T1000 (cell line): ENCODE measurements at regions not wholly inside any gene's neighbourhood (a gene's known extent, or its start where the extent isn't known, plus 50 kb on each side); places are given as distances from the start of the nearest gene placed in this dataset.

ENCODE experiments used
- DNase-seq: peaks from one replicate; lab custom pipeline; 2025; ENCODE audit warnings: mixed read lengths; lab: John Stamatoyannopoulos, UW

- no peak for DNase-seq
Observed at GRCh38 chr3:88209356-88209755, 59.6 kb downstream of the C3orf38 start.

DNA sequence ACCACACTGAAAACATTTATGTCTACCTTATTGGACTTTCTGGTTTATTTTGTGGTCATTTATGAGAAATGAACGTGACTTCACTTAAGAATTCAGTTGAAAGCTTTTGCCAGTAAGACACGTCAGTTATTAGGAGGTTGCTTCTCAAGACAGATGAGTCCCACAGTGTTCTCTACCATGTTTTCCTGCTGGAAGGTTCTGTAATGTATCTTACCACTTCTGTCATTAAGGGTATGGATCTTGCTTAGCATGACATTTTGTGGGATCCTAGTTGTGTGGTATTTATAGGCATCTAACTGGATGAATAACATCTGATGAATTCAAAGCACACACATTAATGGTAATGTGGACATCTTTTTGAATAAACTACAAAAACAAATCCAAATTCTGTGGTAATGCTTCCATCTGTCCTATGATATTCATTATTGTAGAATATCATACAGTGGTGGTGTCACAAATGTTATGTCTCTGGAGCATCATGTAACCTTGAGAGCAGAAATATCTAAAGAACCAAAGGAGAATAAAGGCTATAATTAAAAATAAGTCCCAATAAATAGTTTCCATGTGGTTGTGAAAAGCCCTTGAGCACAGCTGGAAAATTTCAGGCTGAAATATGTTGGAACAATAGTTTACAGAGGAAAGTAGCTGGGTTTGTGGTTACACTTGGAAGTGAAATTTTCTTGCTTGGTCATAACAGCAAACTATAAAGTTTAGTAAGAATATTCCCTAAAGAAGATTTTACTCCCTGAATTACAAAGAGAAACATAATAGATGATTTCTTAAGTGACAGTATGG, 61.5 kb downstream of the C3orf38 start:
- DNase-seq = no peak

GRCh38 chr3:88219138-88219792, 69.5 kb downstream of the C3orf38 start:
- no peak for DNase-seq

GRCh38 chr3:88220126-88220525, 70.4 kb downstream of the C3orf38 start:
- no peak for DNase-seq

DNA sequence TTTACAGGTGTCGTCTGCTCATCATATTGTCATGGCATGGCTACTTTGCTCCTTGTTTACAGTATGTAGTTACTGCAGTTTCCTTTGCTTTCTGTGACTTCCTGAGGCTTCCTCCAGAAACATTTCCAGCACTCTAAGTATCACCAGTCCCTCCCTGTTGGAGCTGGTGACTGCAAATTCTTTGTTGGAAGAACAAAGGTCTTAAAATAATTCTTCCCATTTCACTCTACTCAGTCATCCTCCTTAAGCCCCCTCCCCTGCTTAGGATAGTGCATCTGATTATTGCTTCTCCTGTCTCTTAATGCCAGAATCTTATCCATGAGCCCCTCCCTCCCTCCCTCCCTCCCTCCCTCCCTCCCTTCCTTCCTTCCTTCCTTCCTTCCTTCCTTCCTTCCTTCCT, 72.0 kb downstream of the C3orf38 start:
- no peak for DNase-seq

DNA sequence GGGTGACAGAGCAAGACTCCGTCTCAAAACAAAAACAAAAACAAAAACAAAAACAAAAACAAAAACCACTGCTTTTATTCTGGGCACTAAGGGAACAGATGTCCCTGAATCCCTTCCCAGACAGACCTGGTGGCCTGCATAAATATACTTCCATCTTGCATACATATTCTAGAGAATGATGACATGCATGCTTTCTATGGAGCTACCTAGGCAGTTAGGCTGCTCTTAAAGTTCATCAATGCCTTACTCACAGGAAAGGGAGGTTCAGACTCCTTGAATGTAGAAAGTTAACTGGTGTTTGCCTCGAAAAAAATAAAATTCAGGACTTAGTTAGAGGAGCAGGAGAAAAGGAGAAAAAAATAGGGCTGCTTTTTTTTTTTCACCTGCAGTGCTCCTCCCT, 72.6 kb downstream of the C3orf38 start:
- no peak for DNase-seq

DNA sequence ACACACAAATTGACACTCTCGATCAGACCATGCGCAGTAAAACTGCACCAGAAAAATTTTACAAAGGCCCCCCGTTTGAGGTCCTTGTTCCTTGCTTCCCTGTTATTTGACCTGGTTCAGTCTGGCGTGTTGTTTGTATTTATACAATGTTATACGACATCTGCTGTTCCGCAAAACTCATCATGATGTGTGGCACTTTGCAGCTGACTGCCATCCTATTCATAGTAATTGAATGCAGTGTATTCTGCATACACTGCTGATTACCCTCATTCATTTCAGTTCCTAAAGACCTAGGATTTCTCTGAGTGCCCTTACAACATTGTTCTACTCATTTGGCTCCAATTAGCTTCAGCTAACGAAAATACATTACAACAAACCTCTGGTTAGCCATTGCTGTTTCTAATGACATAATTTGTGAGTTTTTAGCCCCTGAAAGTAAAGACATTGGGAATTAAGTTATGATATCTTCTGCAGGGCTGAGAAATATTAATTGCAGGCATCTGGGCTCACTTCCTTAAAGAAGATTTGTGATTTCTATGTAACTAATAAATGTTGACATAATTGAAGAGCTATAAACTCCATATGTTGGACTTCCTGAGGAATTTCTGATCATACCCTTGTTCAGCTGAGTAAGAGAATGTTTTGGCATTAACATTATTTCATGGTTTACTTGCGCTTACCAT, 75.7 kb downstream of the C3orf38 start:
- DNase-seq = no peak

DNA sequence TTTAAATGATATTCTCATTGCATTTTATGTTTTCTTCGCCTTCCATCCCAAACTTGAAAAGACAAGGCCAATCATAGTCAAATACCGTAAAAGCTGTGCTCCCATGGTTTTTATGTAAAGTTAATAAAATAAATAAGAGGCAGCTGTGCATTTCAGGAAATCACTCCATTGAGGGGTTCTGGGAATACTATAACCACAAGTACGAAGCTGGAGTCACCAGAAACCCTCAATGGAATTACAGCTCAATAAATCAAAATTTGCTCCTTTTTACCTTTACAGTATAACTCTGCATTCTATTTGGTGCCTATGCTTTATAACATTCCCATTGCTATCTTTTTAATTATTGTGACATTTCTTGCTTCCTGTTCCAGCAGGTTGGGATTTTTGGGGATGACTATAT, 77.2 kb downstream of the C3orf38 start:
- DNase-seq = no peak

DNA sequence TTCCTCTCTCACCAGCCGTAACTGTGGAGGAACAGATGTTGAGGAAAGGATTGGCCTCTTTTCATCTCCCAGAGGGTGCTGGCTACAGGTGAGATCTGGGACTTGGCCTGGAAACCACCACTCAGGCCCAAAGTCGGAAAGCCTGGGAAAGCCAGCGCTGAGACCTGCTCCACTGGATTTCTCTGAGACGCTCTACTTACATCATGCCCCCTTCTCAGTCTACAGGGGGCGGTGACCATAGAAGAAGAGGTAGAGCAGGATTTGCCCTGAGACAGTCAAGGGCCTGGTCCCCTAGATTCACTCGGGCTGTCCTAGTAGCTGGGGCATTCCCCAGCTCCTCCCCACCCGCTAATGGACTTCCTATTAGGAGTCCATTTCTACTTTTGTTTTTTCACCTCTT, 80.9 kb downstream of the C3orf38 start:
- no peak for DNase-seq

DNA sequence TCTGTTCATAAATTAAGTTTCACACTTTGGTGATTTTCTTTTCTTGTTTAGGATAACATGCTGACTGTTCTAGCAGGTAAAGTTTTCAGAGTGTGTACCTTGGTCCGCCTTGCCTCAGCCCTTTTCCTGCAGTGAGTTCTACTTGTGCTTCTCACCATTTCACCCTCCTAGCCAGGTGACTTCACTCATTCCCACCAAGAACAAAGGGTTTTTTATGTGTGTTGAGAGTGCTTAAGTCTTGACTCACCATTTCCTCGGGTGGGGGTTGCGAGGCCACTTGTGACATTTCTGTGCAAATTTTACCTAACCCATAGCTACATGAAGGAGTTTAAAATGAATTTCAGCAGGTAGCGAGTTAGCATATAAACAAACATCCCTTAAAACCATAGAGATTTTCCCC, 81.4 kb downstream of the C3orf38 start:
- no peak for DNase-seq

DNA sequence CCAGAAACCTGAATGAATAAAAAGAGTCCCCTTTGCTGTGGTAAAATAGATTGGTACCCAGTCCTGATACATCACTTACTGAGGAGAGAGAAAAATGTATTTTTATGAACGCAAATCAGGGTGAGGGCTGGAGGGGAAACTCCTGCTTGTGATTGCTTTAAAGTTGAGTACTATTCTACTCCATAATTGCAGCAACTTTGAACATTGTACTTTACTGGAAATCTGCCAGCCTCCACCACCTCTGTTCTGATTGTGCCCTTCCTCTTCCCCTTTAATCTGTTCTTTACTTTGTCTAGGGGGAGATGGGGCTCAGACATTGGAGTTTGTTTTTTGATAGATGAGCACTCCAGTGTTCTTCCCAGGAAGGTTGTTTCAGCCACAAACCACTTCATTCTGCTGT, 81.9 kb downstream of the C3orf38 start:
- no peak for DNase-seq

- DNase-seq = no peak
Observed at GRCh38 chr3:88235102-88235501, 85.3 kb downstream of the C3orf38 start.

- no peak for DNase-seq
Observed at GRCh38 chr3:88239870-88240269, 90.1 kb downstream of the C3orf38 start.

DNA sequence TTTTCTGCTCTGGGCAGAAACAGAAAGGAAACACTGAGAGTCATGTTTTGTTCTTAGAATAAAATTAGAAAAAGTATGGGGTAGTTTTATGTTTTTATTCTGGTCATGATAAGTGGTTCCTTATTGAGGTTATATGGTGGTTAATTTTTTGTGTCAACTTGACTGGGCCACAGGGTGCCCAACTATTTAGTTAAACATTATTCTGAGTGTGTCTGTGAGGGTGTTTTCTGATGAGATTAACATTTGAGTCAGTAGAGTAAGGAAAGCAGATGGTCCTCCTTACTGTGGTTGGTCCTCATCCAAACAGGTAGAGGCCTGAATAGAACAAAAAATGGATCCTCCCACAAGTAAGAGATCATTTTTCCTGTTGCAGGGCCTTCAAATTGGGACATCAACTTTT, 98.9 kb downstream of the C3orf38 start:
- DNase-seq = no peak

DNA sequence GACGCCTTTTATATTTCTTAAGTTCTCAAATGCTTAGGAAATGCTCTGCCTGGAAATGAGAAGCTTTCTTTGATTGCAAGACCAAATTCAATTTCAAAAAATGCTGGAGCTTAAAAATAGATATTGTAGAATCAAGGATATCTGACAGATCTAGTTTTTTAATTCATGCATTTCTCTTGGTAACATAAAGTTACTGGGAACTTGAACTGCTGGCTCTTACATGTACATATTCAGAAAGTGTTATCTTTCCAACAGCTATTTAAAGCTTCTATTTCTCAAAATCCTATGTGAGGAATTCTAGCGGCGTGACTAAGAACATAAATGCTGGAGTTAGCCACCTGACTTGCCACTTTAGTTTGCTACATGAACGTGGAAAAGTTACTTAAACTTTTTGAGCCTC, 109.3 kb downstream of the C3orf38 start:
- DNase-seq = no peak

DNA sequence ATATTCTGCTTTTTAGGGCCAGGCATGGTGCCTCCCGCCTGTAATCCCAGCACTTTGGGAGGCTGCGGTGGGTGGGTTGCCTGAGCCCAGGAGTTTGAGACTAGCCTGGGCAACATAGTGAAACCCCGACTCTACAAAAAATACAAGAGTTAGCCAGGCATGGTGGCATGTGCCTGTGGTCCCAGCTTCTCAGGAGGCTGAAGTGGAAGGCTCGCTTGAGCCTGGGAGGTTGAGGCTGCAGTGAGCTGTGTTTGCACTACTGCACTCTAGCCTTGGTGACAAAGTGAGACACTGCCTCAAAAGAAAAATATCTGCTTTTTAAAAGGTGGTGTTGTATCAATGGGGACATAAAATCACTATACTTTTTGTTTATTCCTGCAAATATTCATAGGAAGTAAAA, 112.8 kb downstream of the C3orf38 start:
- no peak for DNase-seq

- no peak for DNase-seq
Observed at GRCh38 chr3:88263417-88264100, 113.8 kb downstream of the C3orf38 start.

GRCh38 chr3:88267441-88267840, 117.7 kb downstream of the C3orf38 start:
- DNase-seq = no peak

DNA sequence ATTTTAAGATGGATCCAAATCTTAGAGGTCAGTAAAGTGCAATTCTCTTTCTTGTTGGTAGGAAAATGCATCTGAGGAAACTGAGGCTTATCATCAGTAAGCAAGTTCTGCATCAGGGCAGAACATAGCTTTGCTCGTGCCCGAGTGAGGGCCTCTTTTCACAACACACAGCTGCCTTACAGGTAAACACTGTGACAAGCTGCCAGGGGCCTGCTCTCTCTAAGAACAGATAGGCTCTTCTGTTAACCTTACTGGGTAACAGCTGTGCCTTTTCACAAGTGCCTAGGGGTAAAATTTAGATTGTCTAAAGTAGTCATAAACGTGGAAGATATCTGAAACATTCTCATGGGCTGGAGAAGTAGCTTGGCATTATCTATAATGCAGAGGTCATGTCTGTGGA, 118.1 kb downstream of the C3orf38 start:
- DNase-seq = no peak

GRCh38 chr3:88280326-88280725, 130.6 kb downstream of the C3orf38 start:
- no peak for DNase-seq

DNA sequence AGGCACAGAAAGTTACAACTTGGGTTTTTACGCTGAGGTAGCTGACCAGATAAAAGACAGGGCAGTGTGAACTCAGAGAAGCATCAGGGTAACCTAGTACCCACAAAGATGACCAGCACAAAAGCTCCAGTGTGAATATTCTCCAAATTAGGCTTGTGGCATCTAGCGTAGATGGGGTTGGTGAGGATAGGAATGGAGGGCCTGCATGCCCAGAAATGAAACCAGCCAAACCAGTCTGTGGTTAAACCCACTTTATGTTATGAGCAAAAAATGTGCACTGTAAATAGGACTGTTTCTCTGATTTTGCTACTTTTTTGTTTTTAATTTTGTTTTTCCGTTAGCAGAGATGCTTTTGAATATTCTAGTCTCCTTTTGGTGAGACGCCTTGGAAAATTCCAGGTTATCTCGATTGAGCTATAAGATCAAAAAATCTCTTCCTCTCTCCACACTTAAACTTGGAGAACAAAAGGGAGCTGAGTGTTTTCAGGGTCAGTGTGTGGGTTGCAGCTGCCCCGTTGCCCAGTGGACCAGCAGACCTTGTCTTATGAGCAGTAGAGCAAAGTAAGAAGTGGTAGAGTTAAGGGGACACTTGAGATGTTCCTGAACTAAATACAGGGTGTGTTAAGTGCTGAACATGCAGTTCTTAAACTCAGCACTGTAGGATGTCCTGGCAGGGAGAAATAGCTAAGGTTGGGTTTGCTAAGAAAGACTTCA, 132.9 kb downstream of the C3orf38 start:
- no peak for DNase-seq

- no peak for DNase-seq
Observed at GRCh38 chr3:88283242-88283592, 133.5 kb downstream of the C3orf38 start.
